Karpas-422 (cell line): ENCODE measurements at regions not wholly inside any gene's neighbourhood (a gene's known extent, or its start where the extent isn't known, plus 50 kb on each side); places are given as distances from the start of the nearest gene placed in this dataset.
A peak's percentile ranks its signal among the peaks of the same experiment; 100 is the strongest.

Source experiments
- DNase-seq: peaks from one replicate; pipeline ENCODE4 v3.0.0-alpha.2; 2015
- H2AFZ ChIP-seq: fragments of 200-600 bp; sonication (generic); 2 replicates; pipeline ENCODE4 v1.6.1; 2014; ENCODE audit warnings: antibody characterized with exemption, low read length, mixed read lengths
- H3K27ac ChIP-seq: fragments of 200-600 bp; sonication (generic); 2 replicates; pipeline ENCODE4 v1.5.1; 2014; ENCODE audit warnings: mild to moderate bottlenecking, low read length, moderate library complexity
- H3K27me3 ChIP-seq: fragments of 200-600 bp; sonication (generic); 2 replicates; pipeline ENCODE4 v1.6.1; 2014; ENCODE audit warnings: low read length, mixed read lengths
- H3K36me3 ChIP-seq: fragments of 200-600 bp; sonication (generic); 2 replicates; pipeline ENCODE4 v1.6.1; 2014; ENCODE audit warnings: low read length, mixed read lengths; ENCODE audit not compliant: insufficient read depth
- H3K4me1 ChIP-seq: fragments of 200-600 bp; sonication (generic); 2 replicates; pipeline ENCODE4 v1.6.1; 2014; ENCODE audit warnings: mild to moderate bottlenecking, low read length, mixed read lengths
- H3K4me2 ChIP-seq: fragments of 200-600 bp; sonication (generic); 2 replicates; pipeline ENCODE4 v1.6.1; 2014; ENCODE audit warnings: low read length, low read depth, mild to moderate bottlenecking; ENCODE audit not compliant: poor library complexity, severe bottlenecking
- H3K4me3 ChIP-seq: fragments of 200-600 bp; sonication (generic); 2 replicates; pipeline ENCODE4 v1.5.1; 2014; ENCODE audit warnings: mild to moderate bottlenecking, antibody characterized with exemption, low read length, mixed read lengths
- H3K79me2 ChIP-seq: fragments of 200-600 bp; sonication (generic); 2 replicates; pipeline ENCODE4 v1.6.1; 2014; ENCODE audit warnings: mild to moderate bottlenecking, low read length, mixed read lengths
- H3K9ac ChIP-seq: fragments of 200-600 bp; sonication (generic); 2 replicates; pipeline ENCODE4 v1.6.0; 2014; ENCODE audit warnings: low read length
- H3K9me2 ChIP-seq: fragments of 200-600 bp; sonication (generic), shearing (Covaris generic); replicated peaks from 2 replicates; pipeline ENCODE4 v1.6.0; 2014; ENCODE audit warnings: mild to moderate bottlenecking, low read length, moderate library complexity; ENCODE audit not compliant: insufficient read depth
- H3K9me3 ChIP-seq: fragments of 300-700, 200-600 bp; sonication (generic); 2 replicates; pipeline ENCODE4 v1.6.1; 2014; ENCODE audit warnings: low read length, mixed read lengths
- H4K20me1 ChIP-seq: fragments of 200-600 bp; sonication (generic); 2 replicates; pipeline ENCODE4 v1.6.1; 2014; ENCODE audit warnings: mild to moderate bottlenecking, antibody characterized with exemption, low read length, low read depth; ENCODE audit not compliant: insufficient read depth

DNA sequence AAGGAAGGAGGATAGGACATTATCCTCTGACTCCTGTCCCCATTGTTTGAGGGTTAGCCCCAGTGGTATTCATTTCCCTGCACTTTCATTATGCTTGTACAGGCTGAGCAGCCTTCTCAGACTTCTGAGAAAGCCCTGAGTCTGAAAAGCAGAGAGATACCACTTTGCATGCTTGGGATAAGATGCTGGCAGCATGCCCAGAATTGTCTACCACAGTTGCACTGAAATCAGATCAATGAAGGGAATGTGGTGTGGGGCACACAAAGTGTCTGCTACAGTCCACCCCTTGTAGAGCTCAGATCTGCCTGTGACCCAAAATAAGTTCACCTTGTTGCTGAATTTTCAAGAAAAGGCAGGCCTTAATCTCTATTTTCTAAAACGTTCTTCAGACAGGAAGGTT lies 160.6 kb downstream of the CCT6B start:
- Histone ChIP-seq H3K9me3 (no peaks in the 10 kb centered on the region), H3K27ac (no peak overlapping the region), H3K9me2 (no peaks in the 10 kb centered on the region), H3K4me1 (no peaks in the 10 kb centered on the region), H3K9ac (no peak overlapping the region), H3K36me3 (no peaks in the 10 kb centered on the region), H3K4me3 (no peak overlapping the region), H3K4me2 (no peak overlapping the region), H3K27me3 (no peaks in the 10 kb centered on the region), H3K79me2 (no peaks in the 10 kb centered on the region), H2AFZ (no peak overlapping the region), H4K20me1 (no peaks in the 10 kb centered on the region; the same call in 1 of the 2 replicates)
- DNase-seq = no peak

DNA sequence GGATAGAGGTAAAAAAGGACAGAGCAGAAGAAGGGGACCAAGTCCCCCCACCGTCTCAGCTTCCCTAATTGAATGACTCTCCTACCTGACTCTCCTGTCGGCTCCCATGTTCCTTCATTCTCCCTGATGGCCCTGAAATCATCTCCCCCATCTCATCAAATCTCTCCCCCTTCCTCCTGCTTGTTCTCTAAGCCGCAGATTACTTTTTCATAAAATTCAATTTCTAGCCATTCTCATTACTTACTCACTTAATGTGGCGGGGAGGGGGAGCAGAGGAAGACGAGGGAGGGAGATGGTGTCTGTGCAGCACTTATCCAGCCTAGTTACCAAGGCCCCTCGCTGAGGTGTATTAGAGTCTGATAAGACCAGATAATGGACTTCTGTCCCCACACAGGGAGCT lies 161.5 kb downstream of the CCT6B start:
- no peaks in the 10 kb centered on the region for H3K27me3 ChIP-seq
- no peak overlapping the region for H3K4me2 ChIP-seq
- no peaks in the 10 kb centered on the region for H3K9me2 ChIP-seq
- DNase-seq = no peak
- H3K79me2 ChIP-seq = no peaks in the 10 kb centered on the region
- no peaks in the 10 kb centered on the region for H3K36me3 ChIP-seq
- H3K4me3 ChIP-seq = no peak overlapping the region
- H3K9ac ChIP-seq = no peak overlapping the region
- no peak overlapping the region for H3K27ac ChIP-seq
- H3K4me1 ChIP-seq = no peaks in the 10 kb centered on the region
- H3K9me3 ChIP-seq = no peaks in the 10 kb centered on the region
- no peak overlapping the region for H2AFZ ChIP-seq
- no peaks in the 10 kb centered on the region for H4K20me1 ChIP-seq

- Histone ChIP-seq H3K4me3 (no peak overlapping the region), H3K27ac (no peak overlapping the region), H3K9me3 (no peaks in the 10 kb centered on the region), H3K36me3 (no peaks in the 10 kb centered on the region), H3K9ac (no peak overlapping the region), H3K9me2 (no peaks in the 10 kb centered on the region), H3K27me3 (no peaks in the 10 kb centered on the region), H3K79me2 (no peaks in the 10 kb centered on the region), H4K20me1 (no peaks in the 10 kb centered on the region), H3K4me2 (no peak overlapping the region), H3K4me1 (no peaks in the 10 kb centered on the region), H2AFZ (no peak overlapping the region)
- no peak for DNase-seq
Measured at GRCh38 chr17:34798581-34798980, 162.7 kb downstream of the CCT6B start.

GRCh38 chr17:34797720-34798119 lies 163.5 kb downstream of the CCT6B start:
- Histone ChIP-seq H3K27ac (no peak overlapping the region), H3K36me3 (no peaks in the 10 kb centered on the region), H3K79me2 (no peaks in the 10 kb centered on the region), H2AFZ (no peak overlapping the region), H4K20me1 (no peaks in the 10 kb centered on the region), H3K9ac (no peak overlapping the region), H3K4me3 (no peak overlapping the region), H3K9me3 (no peaks in the 10 kb centered on the region), H3K9me2 (no peaks in the 10 kb centered on the region), H3K4me1 (no peaks in the 10 kb centered on the region), H3K27me3 (no peaks in the 10 kb centered on the region), H3K4me2 (no peak overlapping the region)
- peak; percentile 64 for DNase-seq

GRCh38 chr17:34793231-34793908 lies 167.9 kb downstream of the CCT6B start:
- no peaks in the 10 kb centered on the region for H3K79me2 ChIP-seq
- no peak for DNase-seq
- no peak overlapping the region for H3K9ac ChIP-seq

DNA sequence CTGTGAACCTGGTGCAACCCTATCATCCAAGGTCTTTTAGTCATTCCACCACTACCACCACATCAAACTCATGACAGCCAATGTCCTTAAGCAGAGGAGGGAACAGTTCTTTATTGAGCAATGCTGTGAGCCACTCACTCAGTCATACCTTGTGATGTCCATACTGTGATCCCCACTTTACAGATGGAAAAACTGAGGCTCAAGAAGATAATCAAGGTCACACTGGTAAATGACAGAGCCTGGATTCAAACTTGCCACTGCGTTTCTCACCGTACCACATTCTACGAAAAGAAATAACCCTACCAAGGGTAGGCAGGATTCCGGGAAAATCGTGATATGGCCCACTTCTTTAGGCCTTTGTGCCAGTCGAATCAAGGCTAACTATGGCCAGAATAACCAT lies 172.6 kb downstream of the CCT6B start:
- H3K4me2 ChIP-seq = no peak overlapping the region
- no peaks in the 10 kb centered on the region for H3K36me3 ChIP-seq
- H3K9me2 ChIP-seq = no peaks in the 10 kb centered on the region
- no peak overlapping the region for H3K9ac ChIP-seq
- H3K27ac ChIP-seq = no peak overlapping the region
- H3K79me2 ChIP-seq = no peaks in the 10 kb centered on the region
- no peaks in the 10 kb centered on the region for H3K4me1 ChIP-seq
- no peak overlapping the region for H2AFZ ChIP-seq
- no peaks in the 10 kb centered on the region for H3K9me3 ChIP-seq
- DNase-seq = no peak
- H3K27me3 ChIP-seq = no peaks in the 10 kb centered on the region
- H4K20me1 ChIP-seq = no peaks in the 10 kb centered on the region
- H3K4me3 ChIP-seq = no peak overlapping the region

More at GRCh38 chr17:34793231-34793908, 167.9 kb downstream of the CCT6B start:
- Histone ChIP-seq H3K4me1 (no peaks in the 10 kb centered on the region), H2AFZ (no peak overlapping the region), H3K36me3 (no peaks in the 10 kb centered on the region), H3K4me3 (no peak overlapping the region), H3K27ac (no peak overlapping the region), H3K27me3 (no peaks in the 10 kb centered on the region), H3K4me2 (no peak overlapping the region), H3K9me2 (no peaks in the 10 kb centered on the region), H3K9me3 (no peaks in the 10 kb centered on the region), H4K20me1 (no peaks in the 10 kb centered on the region)

- no peak for DNase-seq
- no peaks in the 10 kb centered on the region for H3K9me3 ChIP-seq
- no peak overlapping the region for H3K4me3 ChIP-seq
- no peaks in the 10 kb centered on the region for H3K9me2 ChIP-seq
- no peaks in the 10 kb centered on the region for H4K20me1 ChIP-seq
- H3K27ac ChIP-seq = no peak overlapping the region
- H3K4me1 ChIP-seq = no peaks in the 10 kb centered on the region
- H3K79me2 ChIP-seq = no peaks in the 10 kb centered on the region
- no peak overlapping the region for H3K9ac ChIP-seq
- no peaks in the 10 kb centered on the region for H3K36me3 ChIP-seq
- H3K27me3 ChIP-seq = no peaks in the 10 kb centered on the region; the same call in 1 of the 2 replicates
- H3K4me2 ChIP-seq = no peak overlapping the region
- H2AFZ ChIP-seq = no peak overlapping the region
Measured at GRCh38 chr17:34784526-34784925, 176.7 kb downstream of the CCT6B start.

DNA sequence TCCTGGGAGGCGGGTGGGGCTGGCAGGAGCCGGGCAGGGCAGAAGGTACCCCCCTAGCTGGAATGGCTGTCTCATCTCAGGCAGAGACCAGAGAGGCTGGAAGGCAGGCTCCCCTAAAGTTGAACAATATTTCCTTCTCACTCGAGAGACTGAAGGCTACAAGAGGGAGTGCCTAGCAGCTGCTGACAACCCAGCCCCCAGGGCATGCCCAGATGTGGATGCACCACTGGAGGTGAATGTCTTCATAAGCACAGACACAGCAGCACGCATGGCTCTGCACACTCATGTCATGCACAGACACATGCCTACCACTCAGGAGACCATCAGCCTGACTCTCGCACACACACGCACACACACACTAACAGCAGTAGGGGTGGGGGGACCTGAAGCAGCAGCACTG lies 179.0 kb downstream of the CCT6B start:
- Histone ChIP-seq H2AFZ (no peak overlapping the region), H3K79me2 (no peaks in the 10 kb centered on the region), H3K9me3 (no peaks in the 10 kb centered on the region), H3K4me3 (no peak overlapping the region), H3K4me1 (no peaks in the 10 kb centered on the region), H3K27me3 (no peaks in the 10 kb centered on the region; the same call in 1 of the 2 replicates), H3K4me2 (no peak overlapping the region), H3K9me2 (no peaks in the 10 kb centered on the region), H3K36me3 (no peaks in the 10 kb centered on the region), H3K9ac (no peak overlapping the region), H3K27ac (no peak overlapping the region), H4K20me1 (no peaks in the 10 kb centered on the region)
- no peak for DNase-seq
